ENCODE measurements at regions not wholly inside any gene's neighbourhood (a gene's known extent, or its start where the extent isn't known, plus 50 kb on each side); places are given as distances from the start of the nearest gene placed in this dataset.
"Not testable (repeated sequence)": the region's sequence is repeated elsewhere in the genome, so short reads cannot be mapped to it uniquely, and the experiment has no call there.

- TF ChIP-seq POLR2A (IDR thresholded peaks at IDR 0.05) (no peak), CTCF (IDR thresholded peaks at IDR 0.05) (no peak)
- no peaks in the 10 kb centered on the region for H3K27me3 ChIP-seq
- no peak overlapping the region for H3K4me3 ChIP-seq
- no peak overlapping the region for H3K27ac ChIP-seq
- intact Hi-C loops (cut with DNase I), result no loop called here
- H3K36me3 ChIP-seq (replicated peaks in 1 of 2), result no peaks in the 10 kb centered on the region
- 71 to 73% (median 72%) methylated on average over 5 of the region's 5 CpGs for WGBS, 4 donors
- H3K9me3 ChIP-seq (replicated peaks in 1 of 3), result no peaks in the 10 kb centered on the region
- DNase-seq, result no peak
- H3K4me1 ChIP-seq (replicated peaks in 1 of 2), result no peaks in the 10 kb centered on the region
Measured at GRCh38 chr11:81241672-81242275, 1491.9 kb downstream of the FAM181B start.

DNA sequence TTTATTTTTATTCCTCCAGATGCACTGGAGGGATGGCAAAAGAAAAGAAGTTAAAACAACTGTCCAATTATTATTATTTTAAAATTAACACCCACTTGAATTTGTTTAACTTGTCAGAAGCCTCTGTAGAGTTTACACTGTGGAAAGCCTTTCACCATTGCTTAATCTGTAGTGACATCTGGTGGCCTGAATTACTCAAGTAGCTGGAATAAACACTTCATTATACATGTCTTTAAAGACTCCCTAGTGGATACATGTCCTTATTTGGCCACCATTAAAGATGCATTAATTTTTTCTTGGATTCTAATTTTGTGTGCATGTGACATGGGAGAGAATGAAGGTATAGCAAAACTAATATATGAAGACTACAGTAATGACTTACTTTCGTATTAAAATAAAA is 1496.5 kb downstream of the FAM181B start:
- no peak overlapping the region for H3K27ac ChIP-seq
- 69 to 88% (median 73%) methylated on average over 1 of the region's 1 CpG for WGBS, 4 donors
- H3K4me1 ChIP-seq (replicated peaks in 1 of 2), result no peaks in the 10 kb centered on the region
- H3K4me3 ChIP-seq, result no peak overlapping the region
- intact Hi-C loops (cut with DNase I), result no loop called here
- H3K9me3 ChIP-seq (replicated peaks in 1 of 3), result no peaks in the 10 kb centered on the region
- TF ChIP-seq CTCF (IDR thresholded peaks at IDR 0.05) (peak; percentile 24 to 66 (median 58)), POLR2A (IDR thresholded peaks at IDR 0.05) (no peak)
- peak in 2 of 7 donors; percentile 17 to 22 for DNase-seq
- H3K36me3 ChIP-seq (replicated peaks in 1 of 2), result no peaks in the 10 kb centered on the region
- no peaks in the 10 kb centered on the region for H3K27me3 ChIP-seq

DNA sequence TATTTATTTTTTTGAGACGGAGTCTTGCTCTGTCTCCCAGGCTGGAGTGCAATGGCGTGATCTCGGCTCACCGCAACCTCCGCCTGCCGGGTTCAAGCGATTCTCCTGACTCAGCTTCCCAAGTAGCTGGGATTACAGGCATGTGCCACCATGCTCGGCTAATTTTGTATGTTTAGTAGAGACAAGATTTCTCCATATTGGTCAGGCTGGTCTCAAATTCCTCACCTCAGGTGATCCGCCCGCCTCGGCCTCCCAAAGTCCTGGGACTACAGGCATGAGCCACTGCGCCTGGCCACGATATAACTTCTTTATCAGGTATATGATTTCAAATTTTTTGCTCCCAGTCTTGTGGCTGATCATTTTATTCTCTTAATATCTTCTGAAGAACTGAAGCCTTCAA is 1506.3 kb downstream of the FAM181B start:
- intact Hi-C loops (cut with DNase I); H3K4me1 ChIP-seq (replicated peaks in 1 of 2); H3K36me3 ChIP-seq (replicated peaks in 1 of 2); H3K4me3 ChIP-seq; H3K27me3 ChIP-seq; DNase-seq; H3K9me3 ChIP-seq (replicated peaks in 1 of 3); H3K27ac ChIP-seq: not testable (repeated sequence)
- WGBS, 4 donors, result 93 to 96% (median 94%) methylated on average over 13 of the region's 13 CpGs

- no peaks in the 10 kb centered on the region for H3K4me1 ChIP-seq (replicated peaks in 1 of 2)
- no peak overlapping the region for H3K4me3 ChIP-seq
- no peak overlapping the region for H3K27ac ChIP-seq
- intact Hi-C loops (cut with DNase I), result no loop called here
- no peaks in the 10 kb centered on the region for H3K27me3 ChIP-seq
- peak in 1 of 7 donors; percentile 4 for DNase-seq
- no peaks in the 10 kb centered on the region for H3K36me3 ChIP-seq (replicated peaks in 1 of 2)
- TF ChIP-seq CTCF (IDR thresholded peaks at IDR 0.05), result no peak
- no peak for TF ChIP-seq POLR2A (IDR thresholded peaks at IDR 0.05)
- no peaks in the 10 kb centered on the region for H3K9me3 ChIP-seq (replicated peaks in 1 of 3)
- 61 to 80% (median 67%) methylated on average over 3 of the region's 3 CpGs for WGBS, 4 donors
Measured at GRCh38 chr11:81224396-81224795, 1509.3 kb downstream of the FAM181B start.

- Histone ChIP-seq H3K4me1 (replicated peaks in 1 of 2) (no peaks in the 10 kb centered on the region), H3K36me3 (replicated peaks in 1 of 2) (no peaks in the 10 kb centered on the region), H3K27ac (no peak overlapping the region), H3K9me3 (replicated peaks in 1 of 3) (no peaks in the 10 kb centered on the region), H3K27me3 (no peaks in the 10 kb centered on the region), H3K4me3 (no peak overlapping the region)
- DNase-seq, result no peak
- 81 to 100% (median 83%) methylated on average over 2 to 3 of the region's 3 CpGs; no CpG with 5 or more reads in 1 of the 4 donors for WGBS, 4 donors
- intact Hi-C loops (cut with DNase I), result no loop called here
- TF ChIP-seq CTCF (IDR thresholded peaks at IDR 0.05), result no peak
- no peak for TF ChIP-seq POLR2A (IDR thresholded peaks at IDR 0.05)
Measured at GRCh38 chr11:81222491-81222890, 1511.2 kb downstream of the FAM181B start.

Data from adrenal gland (tissue), 9 donors.